Keratinocyte (primary cell): ENCODE measurements at regions not wholly inside any gene's neighbourhood (a gene's known extent, or its start where the extent isn't known, plus 50 kb on each side); places are given as distances from the start of the nearest gene placed in this dataset.

Experiments used
- CTCF ChIP-seq, 3 experiments: IDR thresholded peaks in 1 of 3; conservative IDR thresholded peaks in 1 of 3; optimal IDR thresholded peaks in 1 of 3; 2 replicates in 2 of 3; 3 replicates in 1 of 3; pipeline versions ENCODE3 to v1.5.1; 2011; ENCODE audit warnings: low read length in 3 of 3, mild to moderate bottlenecking in 3 of 3, moderate library complexity in 2 of 3, control low read depth in 1 of 3, inconsistent platforms in 1 of 3; ENCODE audit not compliant: insufficient read depth in 2 of 3; ENCODE audit errors: extremely low read depth in 1 of 3
- EZH2 ChIP-seq: IDR thresholded peaks from one replicate; pipeline ENCODE4 v1.6.1; 2012; ENCODE audit warnings: inconsistent platforms, mild to moderate bottlenecking, low read length, moderate library complexity

GRCh38 chr5:109931049-109931780 is 241.5 kb downstream of the MAN2A1 start:
- TF ChIP-seq CTCF (optimal IDR thresholded peaks at IDR 0.05 in 1 of 3, IDR thresholded peaks at IDR 0.05 in 1 of 3, conservative IDR thresholded peaks at IDR 0.05 in 1 of 3; ENCODE audit: extremely low read depth in 1 of 3, insufficient read depth in 2 of 3, low read length in 3 of 3) (no peak), EZH2 (no peak)
